ENCODE measurements at regions not wholly inside any gene's neighbourhood (a gene's known extent, or its start where the extent isn't known, plus 50 kb on each side); places are given as distances from the start of the nearest gene placed in this dataset.
"Not testable (repeated sequence)": the region's sequence is repeated elsewhere in the genome, so short reads cannot be mapped to it uniquely, and the experiment has no call there.

GRCh38 chr14:77985211-77985615, 185.0 kb upstream of the NRXN3 start:
- no peak for DNase-seq (ENCODE audit: low read depth)

- no peak for DNase-seq (ENCODE audit: low read depth)
These were observed 183.4 kb upstream of the NRXN3 start for GRCh38 chr14:77986773-77987172.

GRCh38 chr14:77988096-77988870, 181.9 kb upstream of the NRXN3 start:
- DNase-seq (ENCODE audit: low read depth): no peak

GRCh38 chr14:77988970-77989369, 181.2 kb upstream of the NRXN3 start:
- DNase-seq (ENCODE audit: low read depth): no peak

GRCh38 chr14:77989441-77989991, 180.7 kb upstream of the NRXN3 start:
- no peak for DNase-seq (ENCODE audit: low read depth)

GRCh38 chr14:77990337-77990736, 179.8 kb upstream of the NRXN3 start:
- DNase-seq (ENCODE audit: low read depth): no peak

- no peak for DNase-seq (ENCODE audit: low read depth)
These were observed 178.9 kb upstream of the NRXN3 start for GRCh38 chr14:77991128-77991772.

- no peak for DNase-seq (ENCODE audit: low read depth)
These were observed 164.8 kb upstream of the NRXN3 start for GRCh38 chr14:78005325-78005724.

GRCh38 chr14:78007160-78007559, 163.0 kb upstream of the NRXN3 start:
- no peak for DNase-seq (ENCODE audit: low read depth)

GRCh38 chr14:78010688-78011087, 159.5 kb upstream of the NRXN3 start:
- DNase-seq (ENCODE audit: low read depth): no peak

- DNase-seq (ENCODE audit: low read depth): not testable (repeated sequence)
These were observed 156.3 kb upstream of the NRXN3 start for GRCh38 chr14:78013911-78014310.

- no peak for DNase-seq (ENCODE audit: low read depth)
These were observed 153.6 kb upstream of the NRXN3 start for GRCh38 chr14:78016532-78016931.

GRCh38 chr14:78018283-78018682, 151.9 kb upstream of the NRXN3 start:
- DNase-seq (ENCODE audit: low read depth): no peak

GRCh38 chr14:78022059-78022458, 148.1 kb upstream of the NRXN3 start:
- DNase-seq (ENCODE audit: low read depth): peak; percentile 16

GRCh38 chr14:78023112-78023511, 147.1 kb upstream of the NRXN3 start:
- DNase-seq (ENCODE audit: low read depth): no peak

- no peak for DNase-seq (ENCODE audit: low read depth)
These were observed 141.7 kb upstream of the NRXN3 start for GRCh38 chr14:78028471-78028870.

- no peak for DNase-seq (ENCODE audit: low read depth)
These were observed 140.4 kb upstream of the NRXN3 start for GRCh38 chr14:78029601-78030372.

- no peak for DNase-seq (ENCODE audit: low read depth)
These were observed 126.8 kb upstream of the NRXN3 start for GRCh38 chr14:78043349-78043748.

- DNase-seq (ENCODE audit: low read depth): no peak
These were observed 122.1 kb upstream of the NRXN3 start for GRCh38 chr14:78048120-78048519.

- not testable (repeated sequence) for DNase-seq (ENCODE audit: low read depth)
These were observed 113.3 kb upstream of the NRXN3 start for GRCh38 chr14:78056890-78057289.

- no peak for DNase-seq (ENCODE audit: low read depth)
These were observed 99.8 kb upstream of the NRXN3 start for GRCh38 chr14:78070344-78070743.

GRCh38 chr14:78071016-78071549, 99.1 kb upstream of the NRXN3 start:
- DNase-seq (ENCODE audit: low read depth): no peak
